HL-60 (cell line): ENCODE measurements at regions not wholly inside any gene's neighbourhood (a gene's known extent, or its start where the extent isn't known, plus 50 kb on each side); places are given as distances from the start of the nearest gene placed in this dataset.

ENCODE experiments used
- DNase-seq, 2 experiments: peaks; one replicate each; pipeline ENCODE4 v3.0.0-alpha.2; 2010 to 2020; ENCODE audit warnings: low read depth in 1 of 2, low spot score in 1 of 2
- H3K27ac ChIP-seq: fragments of 250-450 bp; sonication (Bioruptor Pico); replicated peaks from 2 replicates; pipeline ENCODE4 v1.5.1; 2020; ENCODE audit warnings: mild to moderate bottlenecking, moderate library complexity
- H3K27me3 ChIP-seq: fragments of 250-450 bp; sonication (Bioruptor Pico); 2 replicates; pipeline ENCODE4 v1.5.1; 2021; ENCODE audit warnings: mild to moderate bottlenecking, moderate library complexity; ENCODE audit not compliant: insufficient read depth, poor library complexity, severe bottlenecking
- H3K4me3 ChIP-seq: replicated peaks from 2 replicates; pipeline ENCODE4 v1.5.1; 2011; ENCODE audit warnings: mild to moderate bottlenecking, control low read depth, low read length; ENCODE audit not compliant: insufficient read depth
- GABPA ChIP-seq: IDR thresholded peaks from 2 replicates; pipeline ENCODE4 v1.6.1; 2012; ENCODE audit warnings: low read depth
- POLR2AphosphoS5 ChIP-seq: IDR thresholded peaks from 2 replicates; pipeline ENCODE4 v1.6.1; 2012; ENCODE audit warnings: low read depth
- REST ChIP-seq: IDR thresholded peaks from 2 replicates; pipeline ENCODE4 v1.6.1; 2012; ENCODE audit warnings: low read depth; ENCODE audit not compliant: insufficient replicate concordance
- SPI1 ChIP-seq: IDR thresholded peaks from 2 replicates; pipeline ENCODE4 v1.6.1; 2012; ENCODE audit warnings: low read depth, mild to moderate bottlenecking, borderline replicate concordance
- TF ChIP-seq, protein P1 (sequence below): IDR thresholded peaks from one replicate; pipeline ENCODE4 v1.5.1; 2011; ENCODE audit warnings: low read length, control low read depth, inconsistent platforms; ENCODE audit not compliant: insufficient read depth

DNA sequence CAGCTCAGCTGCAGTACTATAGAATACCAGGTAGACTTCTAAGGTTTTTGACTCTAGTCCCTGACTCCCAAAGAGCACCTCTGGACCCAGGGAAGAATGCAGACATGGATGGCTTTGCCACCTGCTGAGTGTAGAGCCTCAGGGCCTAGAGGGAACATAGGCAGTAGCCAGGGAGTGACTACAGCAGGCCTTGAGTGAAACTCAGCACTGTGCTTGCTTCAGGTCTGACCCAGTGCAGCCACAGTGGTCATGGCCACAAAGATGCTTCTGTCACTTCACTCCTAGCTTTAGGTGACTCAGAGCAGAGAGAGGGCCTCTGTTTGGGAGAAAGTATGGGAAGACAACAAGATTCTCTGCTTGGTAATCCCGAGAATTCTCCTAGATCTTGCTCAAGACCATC lies 162.2 kb upstream of the ITGA4 start:
- no peak overlapping the region for H3K4me3 ChIP-seq
- no peaks in the 10 kb centered on the region for H3K27me3 ChIP-seq
- no peak for TF ChIP-seq GABPA
- no peak for TF ChIP-seq REST
- TF ChIP-seq, protein P1, sequence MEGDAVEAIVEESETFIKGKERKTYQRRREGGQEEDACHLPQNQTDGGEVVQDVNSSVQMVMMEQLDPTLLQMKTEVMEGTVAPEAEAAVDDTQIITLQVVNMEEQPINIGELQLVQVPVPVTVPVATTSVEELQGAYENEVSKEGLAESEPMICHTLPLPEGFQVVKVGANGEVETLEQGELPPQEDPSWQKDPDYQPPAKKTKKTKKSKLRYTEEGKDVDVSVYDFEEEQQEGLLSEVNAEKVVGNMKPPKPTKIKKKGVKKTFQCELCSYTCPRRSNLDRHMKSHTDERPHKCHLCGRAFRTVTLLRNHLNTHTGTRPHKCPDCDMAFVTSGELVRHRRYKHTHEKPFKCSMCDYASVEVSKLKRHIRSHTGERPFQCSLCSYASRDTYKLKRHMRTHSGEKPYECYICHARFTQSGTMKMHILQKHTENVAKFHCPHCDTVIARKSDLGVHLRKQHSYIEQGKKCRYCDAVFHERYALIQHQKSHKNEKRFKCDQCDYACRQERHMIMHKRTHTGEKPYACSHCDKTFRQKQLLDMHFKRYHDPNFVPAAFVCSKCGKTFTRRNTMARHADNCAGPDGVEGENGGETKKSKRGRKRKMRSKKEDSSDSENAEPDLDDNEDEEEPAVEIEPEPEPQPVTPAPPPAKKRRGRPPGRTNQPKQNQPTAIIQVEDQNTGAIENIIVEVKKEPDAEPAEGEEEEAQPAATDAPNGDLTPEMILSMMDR, result no peak
- no peak for TF ChIP-seq POLR2AphosphoS5
- no peak for TF ChIP-seq SPI1
- no peak overlapping the region for H3K27ac ChIP-seq
- no peak for DNase-seq

DNA sequence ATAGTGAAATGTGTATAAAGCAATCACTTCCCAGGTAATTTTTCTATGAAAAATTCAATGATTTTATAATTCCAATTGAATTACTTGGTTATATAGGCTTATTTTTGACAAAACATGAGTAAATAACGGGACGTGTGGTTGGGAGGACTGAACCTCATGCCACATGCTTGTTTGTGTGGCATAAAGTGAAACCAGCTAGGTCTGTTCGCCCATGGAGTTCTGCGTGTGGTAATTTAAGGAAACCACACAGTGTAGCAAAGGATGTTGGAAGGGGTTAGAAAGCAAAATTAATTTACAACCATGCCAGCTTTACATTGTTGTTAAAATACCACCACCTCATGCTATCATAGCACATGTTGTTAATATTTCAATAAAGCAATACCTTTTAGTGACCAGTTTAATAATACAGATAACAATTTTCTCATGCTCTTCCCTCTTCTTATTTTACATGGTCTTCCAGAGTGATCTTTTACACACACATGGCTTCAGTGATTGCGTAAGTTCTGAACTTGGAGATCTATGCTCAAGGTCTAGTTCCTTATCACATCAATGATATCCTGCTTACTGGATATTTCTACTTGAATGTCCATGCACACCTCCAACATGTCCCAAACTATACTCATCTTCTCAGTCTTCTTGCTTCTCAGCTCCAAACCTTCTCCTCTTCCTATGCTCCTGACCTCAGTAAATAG lies 156.4 kb upstream of the ITGA4 start:
- no peak overlapping the region for H3K4me3 ChIP-seq
- TF ChIP-seq SPI1, result peak; percentile 10; the same call in 1 of the 2 replicates
- TF ChIP-seq POLR2AphosphoS5, result peak; percentile 60
- TF ChIP-seq GABPA, result no peak
- TF ChIP-seq REST, result no peak
- H3K27ac ChIP-seq, result peak overlapping the region; percentile 75
- DNase-seq, result peak; percentile 77 to 78
- H3K27me3 ChIP-seq, result no peaks in the 10 kb centered on the region

GRCh38 chr2:181304011-181304844 lies 153.0 kb upstream of the ITGA4 start:
- Histone ChIP-seq H3K4me3 (no peak overlapping the region), H3K27me3 (no peaks in the 10 kb centered on the region), H3K27ac (peak overlapping the region; percentile 95)
- DNase-seq, result peak in 1 of 2 experiments; percentile 72
- peak; percentile 7; the same call in 1 of the 2 replicates for TF ChIP-seq SPI1
- TF ChIP-seq GABPA, result no peak
- TF ChIP-seq POLR2AphosphoS5, result peak; percentile 21; the same call in 1 of the 2 replicates
- TF ChIP-seq, protein P1, result no peak
- no peak for TF ChIP-seq REST
